Fibroblast of peridontal ligament (primary cell): ENCODE measurements at regions not wholly inside any gene's neighbourhood (a gene's known extent, or its start where the extent isn't known, plus 50 kb on each side); places are given as distances from the start of the nearest gene placed in this dataset.

Source experiments
- DNase-seq: peaks from one replicate; pipeline ENCODE4 v3.0.0-alpha.2; 2010; ENCODE audit errors: extremely low read depth

DNA sequence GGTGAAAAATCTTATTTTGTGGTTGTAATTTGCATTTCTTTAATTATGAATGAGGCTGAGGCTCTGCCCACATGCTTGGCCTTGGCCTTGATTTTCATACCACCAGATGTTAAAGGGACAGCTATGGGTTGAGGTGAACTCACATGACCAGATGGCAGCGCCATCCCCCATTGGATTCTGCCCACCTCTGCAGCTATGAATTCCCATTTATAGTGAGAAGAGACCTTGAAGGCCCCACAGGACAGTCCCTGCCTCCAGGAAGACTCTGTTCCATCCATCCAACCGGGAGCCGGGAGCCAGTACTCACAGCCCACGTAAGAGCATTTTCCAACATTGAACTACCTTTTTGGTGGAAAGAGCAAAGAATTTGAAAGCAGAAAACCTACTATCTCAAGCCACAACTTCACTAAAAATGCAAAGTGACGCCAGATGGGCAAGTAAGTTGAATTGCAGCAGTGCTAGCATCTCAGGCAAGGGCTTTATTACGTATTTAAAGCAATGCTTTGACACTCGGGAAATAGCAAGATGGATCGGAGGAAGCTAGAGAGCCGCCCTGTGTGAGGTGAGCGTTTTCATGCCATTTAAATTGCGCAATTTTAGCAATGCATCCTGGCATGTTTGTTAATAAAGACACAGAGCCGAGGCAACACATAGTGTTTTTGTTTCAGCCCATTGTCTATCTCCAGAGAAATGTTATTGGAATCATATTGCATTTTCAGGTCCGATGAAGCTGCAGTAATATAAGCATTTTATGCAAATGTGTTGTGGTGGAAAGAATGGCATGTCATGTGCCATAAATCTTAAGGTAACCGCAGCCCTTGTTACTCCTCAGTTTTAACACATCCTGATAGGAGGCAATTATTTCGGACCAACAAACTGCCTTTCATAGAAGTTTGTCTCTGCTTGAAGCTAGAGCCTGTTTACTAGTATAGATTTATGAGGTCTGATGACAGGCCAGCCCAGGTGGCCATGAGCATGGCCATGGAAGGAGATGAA, 273.4 kb upstream of the TNRC6C start:
- DNase-seq, result no peak

DNA sequence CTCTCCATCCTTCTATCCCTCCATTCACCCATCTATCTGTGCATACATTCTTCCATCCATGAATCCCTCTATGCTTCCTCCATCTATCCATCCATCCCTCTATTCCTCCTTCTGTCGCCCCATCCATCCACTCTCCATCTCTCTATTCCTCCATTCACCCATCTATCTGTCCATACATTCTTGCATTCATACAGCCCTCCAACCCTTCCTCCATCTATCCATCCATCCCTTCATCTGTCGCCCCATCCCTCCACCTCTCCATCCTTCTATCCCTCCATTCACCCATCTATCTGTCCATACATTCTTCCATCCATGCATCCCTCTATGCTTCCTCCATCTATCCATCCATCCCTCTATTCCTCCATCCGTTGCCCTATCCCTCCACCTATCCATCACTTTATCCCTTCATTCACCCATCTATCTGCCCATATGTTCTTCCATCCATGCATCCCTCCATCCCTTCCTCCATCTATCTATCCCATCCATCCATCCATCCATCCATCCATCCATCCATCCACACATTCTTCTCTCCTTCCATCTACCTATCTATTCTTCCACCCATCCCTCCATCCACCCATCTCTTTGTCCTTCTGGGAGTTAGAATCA, 272.5 kb upstream of the TNRC6C start:
- DNase-seq, result no peak

DNA sequence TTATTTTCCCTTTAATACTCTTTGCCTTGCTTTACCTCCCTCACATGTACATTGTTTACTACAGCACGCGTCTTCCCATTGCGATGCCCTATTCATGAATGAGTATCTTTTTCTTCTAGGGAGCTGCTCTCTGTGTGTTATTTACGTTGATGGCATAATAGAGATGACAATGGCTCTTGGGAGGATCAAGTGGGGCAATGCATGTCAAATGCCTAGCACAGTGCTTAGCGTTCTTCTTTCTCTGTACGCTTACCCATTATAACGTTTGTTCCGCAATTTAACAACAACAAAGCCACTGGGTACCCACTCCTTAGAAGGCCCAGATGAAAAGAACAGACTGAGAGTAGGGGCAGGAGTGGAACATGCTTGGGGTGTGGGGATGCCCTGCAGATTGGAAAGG, 271.6 kb upstream of the TNRC6C start:
- DNase-seq, result no peak

DNA sequence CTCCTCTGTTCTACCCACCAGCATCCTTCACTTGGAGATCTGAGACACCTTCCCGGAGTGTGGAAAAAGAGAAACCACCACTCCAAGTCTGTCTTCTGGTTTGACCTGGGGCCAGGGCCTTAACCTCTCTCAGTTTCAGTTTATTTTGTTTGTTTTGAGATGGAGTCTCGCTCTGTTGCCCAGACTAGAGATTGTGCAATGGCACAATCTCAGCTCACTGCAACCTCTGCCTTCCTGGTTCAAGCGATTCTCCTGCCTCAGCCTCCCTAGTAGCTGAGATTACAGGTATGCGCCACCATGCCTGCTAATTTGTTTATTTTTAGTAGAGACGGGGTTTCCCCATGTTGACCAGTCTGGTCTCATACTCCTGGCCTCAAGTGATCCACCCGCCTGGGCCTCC, 271.1 kb upstream of the TNRC6C start:
- no peak for DNase-seq

DNA sequence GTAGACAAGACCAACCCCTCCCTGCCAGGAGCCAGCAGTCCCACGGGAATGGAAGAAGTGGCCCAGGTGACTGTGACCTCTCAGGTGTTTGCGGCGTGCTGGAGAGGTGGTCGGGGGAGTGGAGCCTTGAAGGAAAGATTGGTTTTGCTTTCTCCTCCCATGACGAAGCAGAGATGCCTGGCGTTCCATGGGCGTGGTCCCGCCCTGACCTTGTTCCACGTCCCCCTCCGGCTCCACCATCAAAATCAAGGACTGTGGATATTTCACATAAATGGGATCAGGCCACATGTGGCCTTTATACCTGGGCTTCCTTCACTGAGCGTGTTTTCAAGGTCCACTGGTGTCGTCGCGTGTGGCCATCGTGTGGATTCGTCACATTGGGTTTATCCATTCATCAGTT, 270.6 kb upstream of the TNRC6C start:
- DNase-seq, result no peak

DNA sequence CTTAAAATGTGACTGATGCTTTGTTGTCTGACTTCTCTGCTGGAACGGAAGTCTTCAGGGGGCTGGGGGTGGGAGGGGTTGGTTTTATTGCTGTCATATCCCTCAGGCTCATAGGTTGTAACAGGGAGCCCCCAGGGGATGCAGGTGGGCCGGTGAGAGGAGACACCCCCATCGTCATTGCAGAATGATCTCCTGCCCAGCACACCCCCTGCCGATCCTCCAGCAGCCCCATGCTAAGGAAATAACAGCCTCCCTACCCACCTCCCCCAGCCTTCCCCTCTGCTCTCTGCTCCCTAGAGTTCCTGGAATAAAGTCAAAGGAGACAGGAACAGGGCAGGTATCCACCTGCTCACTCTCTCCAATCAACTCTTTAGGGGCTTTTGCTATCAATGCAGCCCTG, 270.1 kb upstream of the TNRC6C start:
- no peak for DNase-seq

DNA sequence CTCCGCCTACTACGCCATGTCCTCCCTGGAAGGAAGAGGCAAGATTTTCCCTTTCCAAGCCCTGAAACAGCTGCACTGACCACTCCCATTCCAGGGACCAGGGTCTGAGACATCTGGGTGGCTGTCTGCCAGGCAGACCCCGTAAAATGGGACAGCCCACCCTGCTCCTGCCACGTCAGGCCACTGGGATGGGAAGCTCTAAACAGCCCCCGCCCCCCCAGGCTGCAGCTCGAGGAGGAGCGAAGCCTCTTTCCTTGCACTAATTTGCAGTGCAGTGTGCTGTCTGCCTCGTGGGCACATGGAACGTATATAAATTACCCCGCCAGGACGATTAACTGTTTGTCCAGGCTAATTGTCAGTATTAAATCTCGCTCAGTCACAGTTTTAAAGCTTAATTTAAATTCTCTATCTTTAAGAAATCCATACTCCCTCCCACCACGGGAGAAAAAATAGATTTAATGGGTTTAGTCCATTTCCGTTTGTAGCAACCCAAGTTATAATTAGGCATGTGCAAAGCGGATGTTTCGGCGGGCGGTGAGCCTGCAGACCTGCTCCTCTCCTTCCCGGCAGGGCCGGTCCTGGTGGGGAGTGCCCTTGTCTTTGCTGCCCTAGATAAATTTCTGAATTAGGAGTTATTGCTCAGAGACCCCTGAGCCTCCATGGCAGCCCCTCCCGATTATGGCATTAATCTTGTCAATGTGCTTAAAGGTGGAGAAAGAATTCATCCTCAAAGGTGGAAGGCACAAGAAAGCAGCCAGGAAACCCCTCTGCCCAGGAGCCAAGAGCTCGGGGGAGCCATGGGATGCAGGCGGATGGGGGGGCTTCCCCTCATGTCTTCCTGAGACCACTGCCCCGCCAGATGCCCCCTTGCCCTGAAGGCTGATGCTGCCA, 268.0 kb upstream of the TNRC6C start:
- DNase-seq, result no peak

DNA sequence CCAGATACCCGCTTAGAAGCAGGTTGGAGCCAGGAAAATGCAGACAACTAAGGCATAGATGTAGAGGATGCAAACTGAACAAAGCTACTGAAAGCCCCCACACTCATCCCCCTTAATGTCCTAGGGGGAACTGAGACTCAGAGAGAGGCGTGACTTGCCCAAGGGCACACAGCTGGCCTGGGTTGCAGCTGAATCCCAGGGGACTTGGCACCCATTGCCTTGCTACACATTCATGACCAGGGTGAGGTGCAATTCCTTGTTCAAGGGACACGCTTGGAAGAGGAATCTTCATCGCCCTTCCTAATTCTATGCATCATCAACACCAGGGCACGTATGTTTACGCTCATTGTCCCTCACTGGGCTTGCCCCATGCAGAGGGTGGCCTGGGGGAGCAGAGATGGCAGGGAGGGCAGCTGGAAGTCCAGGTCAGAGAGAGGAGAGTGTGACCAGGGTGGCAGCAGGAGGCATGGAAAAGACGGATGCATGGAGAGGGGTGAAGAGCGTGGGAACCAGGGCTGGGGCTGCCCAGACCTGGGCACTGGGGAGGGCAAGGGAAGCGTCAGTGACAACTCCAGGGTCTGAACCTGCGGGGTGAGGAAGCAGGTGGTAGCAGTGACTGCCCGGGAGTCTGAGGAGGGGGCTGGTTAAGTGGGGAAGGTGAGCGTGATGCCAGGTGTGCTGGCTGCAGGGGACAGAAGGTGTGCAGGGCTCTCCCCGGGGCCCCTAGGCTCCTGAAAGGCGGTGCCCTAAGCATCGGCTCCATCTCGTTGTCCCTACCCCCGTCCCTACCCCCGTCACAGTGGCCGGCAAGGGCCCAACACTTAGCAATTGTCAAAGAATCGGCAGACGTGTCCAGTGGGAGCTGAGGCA, 267.1 kb upstream of the TNRC6C start:
- no peak for DNase-seq

DNA sequence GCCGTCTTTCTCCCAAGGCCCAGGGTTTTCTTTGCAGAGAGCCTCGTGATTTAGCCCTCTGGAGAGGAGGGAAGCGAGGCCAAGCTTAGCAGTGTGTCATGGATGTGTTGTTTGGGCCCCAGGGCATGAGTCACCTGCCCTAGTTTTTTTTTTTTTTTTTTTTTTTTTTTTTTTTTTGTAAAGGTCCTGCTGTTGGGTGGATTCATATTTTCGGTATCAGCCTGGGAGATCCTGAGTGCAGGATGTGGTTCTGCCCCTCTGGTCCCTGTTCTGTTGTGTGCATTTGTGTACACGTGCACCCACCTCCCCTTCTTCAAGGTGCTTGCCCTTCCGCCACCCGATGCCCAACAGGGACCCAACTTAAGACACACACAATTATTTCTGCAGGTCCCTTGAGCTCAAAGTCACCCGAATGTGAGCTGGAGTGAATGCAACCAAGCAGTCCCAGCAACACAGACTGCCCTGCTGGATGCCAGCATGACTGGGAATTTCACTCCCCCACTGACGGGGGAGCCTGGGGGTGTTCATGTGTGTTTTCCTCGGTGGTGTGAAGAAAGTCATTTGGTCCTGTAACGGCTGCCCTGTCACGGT, 265.8 kb upstream of the TNRC6C start:
- DNase-seq, result no peak

DNA sequence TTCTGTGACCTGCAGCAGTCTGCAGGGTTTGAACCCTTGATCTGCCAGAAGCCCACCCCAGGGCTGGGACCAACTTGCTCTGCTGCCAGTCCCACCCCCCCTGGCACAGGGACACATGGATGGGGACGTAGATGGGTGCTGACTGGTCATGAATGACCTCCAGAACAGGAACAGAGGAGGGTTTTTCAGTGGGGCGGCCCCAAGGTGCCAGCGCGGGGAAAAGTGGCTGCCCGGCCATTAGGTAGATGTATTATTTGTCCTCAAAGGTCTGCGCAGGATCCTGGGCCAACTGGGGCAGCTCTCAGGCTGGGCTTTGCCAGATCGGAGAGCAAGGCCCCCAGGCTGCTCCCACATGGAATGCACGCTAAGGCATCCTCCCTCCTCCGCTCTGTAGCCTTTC, 265.2 kb upstream of the TNRC6C start:
- DNase-seq, result no peak

DNA sequence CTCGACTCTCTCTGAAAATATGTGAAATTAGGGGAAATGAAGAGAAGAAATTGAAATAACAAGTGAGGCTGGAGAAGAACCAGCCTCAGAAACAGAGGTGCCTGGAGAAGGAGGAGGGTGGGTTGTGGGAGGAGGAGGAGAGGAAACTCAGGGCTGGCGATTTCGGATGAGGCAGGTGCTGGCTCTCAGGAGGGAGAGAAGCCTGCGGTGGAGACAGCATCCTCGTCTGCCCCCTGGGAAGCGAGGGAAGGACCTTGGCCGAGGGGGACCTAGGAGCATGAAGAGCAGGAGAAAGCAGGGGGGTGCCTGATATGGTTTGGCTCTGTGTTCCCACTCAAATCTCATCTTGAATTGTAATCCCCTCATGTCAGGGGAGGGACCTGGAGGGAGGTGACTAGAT, 264.7 kb upstream of the TNRC6C start:
- no peak for DNase-seq

DNA sequence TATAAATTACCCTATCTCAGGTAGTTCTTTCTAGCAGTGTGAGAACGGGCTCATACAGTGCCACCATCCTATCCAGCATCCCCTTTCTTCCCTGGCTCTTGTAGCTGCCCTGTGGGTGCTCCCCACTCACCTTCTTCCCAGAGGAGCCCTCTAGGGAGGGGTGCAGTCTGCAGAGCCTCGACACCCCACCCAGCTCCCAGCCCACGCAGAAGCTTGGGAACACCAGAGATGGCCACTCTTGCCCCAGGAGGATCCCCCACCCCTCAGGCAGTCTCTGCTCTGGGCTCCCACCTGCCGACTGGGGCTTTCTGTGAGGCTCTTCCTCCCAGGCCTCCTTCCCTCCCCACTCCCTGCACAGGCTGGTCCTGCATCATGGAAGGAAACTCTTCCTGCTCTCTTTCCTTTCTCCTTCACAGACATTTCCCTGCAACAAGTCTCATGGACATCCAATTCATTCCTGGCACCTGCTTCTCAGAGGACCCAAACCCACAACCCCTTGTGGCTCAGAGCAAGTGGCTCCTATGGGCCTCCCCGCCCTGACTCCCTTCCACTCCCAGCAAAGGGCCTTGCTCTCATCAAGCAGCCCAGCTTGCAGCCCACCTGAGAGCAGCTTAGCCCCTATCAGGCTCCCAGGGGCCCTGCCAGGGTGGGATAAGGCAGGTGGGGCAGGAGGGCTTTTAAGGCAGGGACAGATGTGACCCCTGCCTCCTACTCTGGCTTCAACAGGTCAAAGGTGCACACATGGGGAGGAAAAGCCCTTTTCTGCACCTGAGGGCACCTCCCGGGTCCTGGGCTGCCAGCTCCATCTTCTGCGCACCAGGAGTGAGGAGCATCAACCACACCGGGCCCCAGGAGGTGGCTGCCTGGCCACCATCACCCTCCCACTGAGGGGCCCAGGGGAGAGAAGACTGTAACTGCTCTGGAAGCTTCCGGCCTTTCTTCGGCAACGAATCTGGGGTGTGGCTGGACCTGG, 263.8 kb upstream of the TNRC6C start:
- DNase-seq, result no peak

DNA sequence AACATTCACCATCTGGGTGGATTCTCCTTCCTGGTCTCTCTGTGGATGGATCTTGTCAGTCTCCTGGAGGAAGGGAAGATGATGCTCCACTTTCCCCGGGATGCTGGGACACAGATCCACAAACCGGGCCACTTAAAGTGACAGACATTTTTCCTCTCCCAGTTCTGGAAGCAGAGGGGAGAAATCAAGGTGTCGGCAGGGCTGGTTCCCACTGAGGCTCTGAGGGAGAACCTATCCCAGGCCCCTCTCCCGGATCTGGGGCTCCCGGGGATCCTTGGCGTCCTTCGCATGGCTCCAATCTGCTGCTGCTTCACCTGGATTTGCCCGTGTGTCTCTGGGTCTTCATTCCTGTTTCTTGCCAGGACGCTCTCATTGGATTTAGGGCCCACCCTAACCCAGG, 263.1 kb upstream of the TNRC6C start:
- DNase-seq, result no peak

DNA sequence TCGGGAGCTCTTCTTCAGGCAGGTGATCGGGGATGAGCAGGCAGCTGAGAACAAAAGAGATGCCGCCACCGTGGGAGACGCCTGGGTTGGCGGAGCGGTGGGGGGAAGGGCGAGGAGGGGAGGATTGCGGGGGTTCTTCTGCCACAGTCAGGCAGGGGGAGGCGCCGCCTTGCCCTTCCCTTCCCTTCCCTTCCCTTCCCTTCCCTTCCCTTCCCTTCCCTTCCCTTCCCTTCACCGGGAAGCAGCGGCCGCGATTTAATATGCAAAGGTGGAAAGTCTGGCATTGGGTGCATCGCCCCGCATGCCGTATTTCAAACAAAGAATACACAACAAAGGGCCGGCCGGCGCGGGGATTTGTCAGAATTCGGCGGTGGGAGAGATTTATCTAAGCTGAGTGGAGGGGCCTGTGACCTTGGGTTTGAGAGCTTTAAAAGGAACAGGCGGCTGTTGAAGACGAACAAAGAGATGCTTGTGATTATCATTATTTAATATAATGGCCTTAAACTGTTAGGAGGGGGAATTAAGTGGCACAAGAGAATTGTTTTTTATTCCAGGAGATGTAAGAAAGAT, 262.3 kb upstream of the TNRC6C start:
- no peak for DNase-seq

DNA sequence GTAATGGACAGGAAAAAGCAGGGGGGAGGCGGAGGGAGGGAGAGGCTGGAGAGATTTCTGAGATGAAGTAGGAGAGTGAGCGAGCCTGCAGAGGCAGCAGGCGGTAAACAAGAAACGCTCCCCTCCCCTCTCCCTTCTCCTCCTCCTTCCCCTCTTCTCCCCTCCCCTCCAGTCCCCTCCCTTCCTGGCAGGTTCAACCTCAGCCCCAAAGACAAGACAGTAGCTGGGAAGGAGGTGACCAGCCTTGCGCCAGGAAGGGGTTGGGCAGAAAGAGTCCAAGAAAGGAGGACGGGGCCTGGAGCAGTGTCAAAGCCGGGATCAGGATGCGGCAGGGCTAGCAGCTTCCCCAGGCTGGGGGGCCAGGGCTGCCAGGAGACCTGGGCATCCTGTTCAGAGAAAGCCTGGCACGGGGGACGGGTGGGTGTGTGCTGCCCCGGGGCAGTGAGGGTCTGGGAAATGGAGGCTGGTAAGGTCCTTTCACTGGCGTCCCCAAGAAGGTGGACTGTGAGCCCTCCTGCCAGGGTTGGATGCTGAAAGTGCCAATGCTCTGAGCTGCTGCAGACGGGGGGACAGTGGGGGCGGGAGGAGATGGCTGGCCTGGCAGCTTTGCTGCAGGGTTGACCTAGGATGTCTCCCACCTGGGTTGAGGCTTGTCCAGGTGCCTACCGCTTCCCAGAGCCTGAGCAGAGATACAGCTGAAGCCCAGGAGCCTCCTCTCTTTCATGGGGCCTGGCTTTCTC, 261.6 kb upstream of the TNRC6C start:
- DNase-seq, result no peak

DNA sequence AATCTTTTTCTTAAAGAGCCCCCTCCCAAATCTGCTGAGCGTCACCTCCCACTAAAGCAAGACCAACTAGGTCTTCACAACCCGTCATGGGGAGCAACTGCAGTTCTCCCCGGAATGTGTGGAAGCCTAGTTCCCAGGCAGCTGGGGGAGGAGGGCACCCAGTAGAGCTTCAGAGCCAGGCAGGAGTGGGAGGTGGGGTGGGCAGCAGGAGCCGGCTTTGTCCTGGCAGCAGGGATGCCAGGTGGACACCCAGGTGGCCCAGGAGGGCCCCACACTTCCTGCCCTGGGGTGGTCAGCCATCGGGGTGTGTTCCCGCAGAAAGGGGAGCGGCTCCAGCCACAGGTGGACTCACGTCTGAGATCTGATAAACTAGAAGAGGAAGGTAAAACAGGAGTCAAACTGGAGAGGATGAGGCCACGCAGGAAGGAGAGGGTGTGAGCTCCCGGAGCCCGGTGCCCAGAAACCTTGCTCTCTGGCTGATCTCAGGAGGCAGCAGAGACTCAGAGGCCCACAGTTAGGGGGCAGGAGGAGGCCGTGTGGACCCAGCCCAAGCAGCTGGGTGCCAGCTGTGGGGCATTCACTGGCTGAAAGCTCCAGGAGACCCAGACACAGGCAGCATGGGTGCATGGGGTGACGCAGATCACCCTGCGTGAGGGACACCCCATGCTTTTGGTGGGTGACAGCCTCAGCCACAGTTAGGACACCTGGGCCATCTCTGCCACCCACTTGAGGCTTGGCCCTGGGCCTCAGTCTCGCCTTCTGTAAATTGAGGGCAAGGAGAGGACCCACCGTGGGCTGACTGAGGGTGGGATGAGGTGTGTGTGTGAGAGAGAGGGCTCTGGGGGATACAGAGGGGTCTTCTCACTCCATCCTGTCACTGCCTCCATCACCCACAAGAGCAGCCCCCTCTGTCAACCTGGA, 260.8 kb upstream of the TNRC6C start:
- DNase-seq, result no peak

DNA sequence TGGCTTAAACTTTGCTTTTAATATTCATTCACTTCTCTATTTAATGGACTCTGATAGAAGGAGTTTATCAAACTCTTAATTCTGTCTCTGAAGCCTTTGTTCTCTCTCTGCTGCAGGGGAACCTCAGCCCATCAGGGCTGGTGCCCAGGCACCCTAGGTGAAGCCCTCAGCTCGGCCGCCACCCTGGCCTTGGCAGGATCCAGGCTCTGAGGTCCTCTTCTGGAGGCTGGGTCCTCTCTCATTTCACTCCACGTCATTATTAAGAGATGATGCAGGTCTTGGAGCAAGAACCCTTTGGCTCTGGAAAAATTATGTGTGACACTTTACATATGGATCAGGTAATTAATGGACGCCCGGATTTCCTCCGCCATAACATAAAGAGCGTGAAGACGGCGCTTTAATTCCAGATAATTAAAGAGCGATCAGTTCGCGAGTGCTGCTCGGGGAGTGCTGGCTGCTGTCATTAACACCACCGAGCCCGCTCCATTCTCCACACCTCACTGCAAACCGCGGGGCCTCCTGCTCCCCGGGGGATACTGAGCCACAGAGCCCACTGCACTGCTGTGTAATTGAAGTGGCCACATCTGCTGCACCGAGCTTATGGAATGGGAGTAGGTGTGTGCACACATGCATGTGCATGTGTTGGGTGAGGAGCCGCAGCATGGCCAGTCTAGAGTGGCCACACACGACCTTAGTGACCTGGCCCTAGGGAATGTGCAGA, 259.4 kb upstream of the TNRC6C start:
- no peak for DNase-seq
